ENCODE measurements at regions not wholly inside any gene's neighbourhood (a gene's known extent, or its start where the extent isn't known, plus 50 kb on each side); places are given as distances from the start of the nearest gene placed in this dataset.

GRCh38 chr2:220103596-220103995 lies 476.2 kb downstream of the SLC4A3 start:
- CTCF ChIA-PET: no interaction called here
- Mint-ChIP-seq H3K27me3 (no peaks in the 10 kb centered on the region), H3K27ac (no peak overlapping the region)

GRCh38 chr2:220104871-220105351 lies 477.5 kb downstream of the SLC4A3 start:
- CTCF ChIA-PET: no interaction called here
- H3K36me3 Mint-ChIP-seq (ENCODE audit: low read depth): no peaks in the 10 kb centered on the region

More at GRCh38 chr2:220103596-220103995, 476.2 kb downstream of the SLC4A3 start:
- H3K36me3 Mint-ChIP-seq (ENCODE audit: low read depth): no peaks in the 10 kb centered on the region
- no peaks in the 10 kb centered on the region for H3K36me3 ChIP-seq (ENCODE audit: insufficient read depth, low read length)
- H3K4me1 Mint-ChIP-seq (ENCODE audit: low read depth): no peaks in the 10 kb centered on the region
- H3K4me3 ChIP-seq (ENCODE audit: low read length): no peak overlapping the region
- intact Hi-C loops (cut with DNase I, micrococcal nuclease): no loop called here
- no peaks in the 10 kb centered on the region for H3K27me3 ChIP-seq (ENCODE audit: control insufficient read depth in 1 of 2, insufficient read depth in 2 of 2, low read length in 2 of 2)
- POLR2A ChIA-PET: no interaction called here
- no peak overlapping the region for H3K4me3 Mint-ChIP-seq
- H3K27ac ChIP-seq (ENCODE audit: low read depth in 1 of 2, low read length in 2 of 2): no peak overlapping the region
- ATAC-seq (ENCODE audit: poor library complexity) (no peak), DNase-seq (no peak)
- H3K9me3 Mint-ChIP-seq: no peaks in the 10 kb centered on the region
- H3K9me3 ChIP-seq (ENCODE audit: control insufficient read depth in 1 of 2, insufficient read depth in 1 of 2, low read length in 2 of 2): peaks cover 0 to 4% of the 10 kb centered on the region in 2 experiments
- H3K4me1 ChIP-seq (ENCODE audit: insufficient read depth, low read length): no peaks in the 10 kb centered on the region
- TF ChIP-seq CTCF (IDR thresholded peaks at IDR 0.05): no peak

GRCh38 chr2:220106065-220106464 lies 478.6 kb downstream of the SLC4A3 start:
- Histone ChIP-seq H3K27me3 (ENCODE audit: control insufficient read depth in 1 of 2, insufficient read depth in 2 of 2, low read length in 2 of 2) (no peaks in the 10 kb centered on the region), H3K36me3 (ENCODE audit: insufficient read depth, low read length) (no peaks in the 10 kb centered on the region), H3K4me3 (ENCODE audit: low read length) (no peak overlapping the region), H3K27ac (ENCODE audit: low read depth in 1 of 2, low read length in 2 of 2) (no peak overlapping the region), H3K9me3 (ENCODE audit: control insufficient read depth in 1 of 2, insufficient read depth in 1 of 2, low read length in 2 of 2) (peaks cover 0 to 4% of the 10 kb centered on the region in 2 experiments), H3K4me1 (ENCODE audit: insufficient read depth, low read length) (no peaks in the 10 kb centered on the region)
- Mint-ChIP-seq H3K36me3 (ENCODE audit: low read depth) (no peaks in the 10 kb centered on the region), H3K4me3 (no peak overlapping the region), H3K9me3 (no peaks in the 10 kb centered on the region), H3K27ac (no peak overlapping the region), H3K27me3 (no peaks in the 10 kb centered on the region), H3K4me1 (ENCODE audit: low read depth) (no peaks in the 10 kb centered on the region)
- TF ChIP-seq CTCF (IDR thresholded peaks at IDR 0.05): no peak
- ChIA-PET POLR2A (no interaction called here), CTCF (no interaction called here)
- ATAC-seq (ENCODE audit: poor library complexity) (no peak), DNase-seq (no peak)
- intact Hi-C loops (cut with DNase I, micrococcal nuclease): no loop called here

More at GRCh38 chr2:220104871-220105351, 477.5 kb downstream of the SLC4A3 start:
- H3K4me1 Mint-ChIP-seq (ENCODE audit: low read depth): no peaks in the 10 kb centered on the region
- no peak overlapping the region for H3K27ac ChIP-seq (ENCODE audit: low read depth in 1 of 2, low read length in 2 of 2)
- H3K9me3 Mint-ChIP-seq: no peaks in the 10 kb centered on the region
- peaks cover 0 to 4% of the 10 kb centered on the region in 2 experiments for H3K9me3 ChIP-seq (ENCODE audit: control insufficient read depth in 1 of 2, insufficient read depth in 1 of 2, low read length in 2 of 2)
- intact Hi-C loops (cut with DNase I, micrococcal nuclease): no loop called here
- H3K36me3 ChIP-seq (ENCODE audit: insufficient read depth, low read length): no peaks in the 10 kb centered on the region
- DNase-seq (no peak), ATAC-seq (ENCODE audit: poor library complexity) (no peak)
- H3K27ac Mint-ChIP-seq: no peak overlapping the region
- no peak for TF ChIP-seq CTCF (IDR thresholded peaks at IDR 0.05)
- H3K27me3 Mint-ChIP-seq: no peaks in the 10 kb centered on the region
- H3K27me3 ChIP-seq (ENCODE audit: control insufficient read depth in 1 of 2, insufficient read depth in 2 of 2, low read length in 2 of 2): no peaks in the 10 kb centered on the region
- H3K4me3 Mint-ChIP-seq: no peak overlapping the region
- POLR2A ChIA-PET: no interaction called here
- H3K4me1 ChIP-seq (ENCODE audit: insufficient read depth, low read length): no peaks in the 10 kb centered on the region
- no peak overlapping the region for H3K4me3 ChIP-seq (ENCODE audit: low read length)
